K562 (cell line): ENCODE measurements at regions not wholly inside any gene's neighbourhood (a gene's known extent, or its start where the extent isn't known, plus 50 kb on each side); places are given as distances from the start of the nearest gene placed in this dataset.

ENCODE experiments used
- GABPB2 ChIP-seq: fragments of 250-450 bp; sonication (Bioruptor Pico); conservative IDR thresholded peaks from 2 replicates; pipeline ENCODE4 v1.5.1; 2021; ENCODE audit warnings: mild to moderate bottlenecking
- TF ChIP-seq, protein P1 (sequence below), 3 experiments: fragments of 200-800 bp in 1 of 3; fragments of 250-450 bp in 1 of 3; fragments of 450-650 bp in 1 of 3; sonication (Bioruptor Pico) in 1 of 3; sonication (Bioruptor generic) in 1 of 3; formaldehyde crosslinking in 1 of 3; IDR thresholded peaks; 2 replicates each; pipeline versions ENCODE4 v1.6.1 to v1.8.0; 2016 to 2022; ENCODE audit warnings: mild to moderate bottlenecking in 2 of 3, missing genetic modification characterization in 2 of 3, missing compliant biosample characterization in 1 of 3, moderate library complexity in 1 of 3
- TF ChIP-seq, protein P2 (sequence below): fragments of 200-400 bp; formaldehyde crosslinking; IDR thresholded peaks from 2 replicates; pipeline ENCODE4 v1.6.1; 2017; ENCODE audit warnings: mild to moderate bottlenecking, low read depth, low read length, moderate library complexity

DNA sequence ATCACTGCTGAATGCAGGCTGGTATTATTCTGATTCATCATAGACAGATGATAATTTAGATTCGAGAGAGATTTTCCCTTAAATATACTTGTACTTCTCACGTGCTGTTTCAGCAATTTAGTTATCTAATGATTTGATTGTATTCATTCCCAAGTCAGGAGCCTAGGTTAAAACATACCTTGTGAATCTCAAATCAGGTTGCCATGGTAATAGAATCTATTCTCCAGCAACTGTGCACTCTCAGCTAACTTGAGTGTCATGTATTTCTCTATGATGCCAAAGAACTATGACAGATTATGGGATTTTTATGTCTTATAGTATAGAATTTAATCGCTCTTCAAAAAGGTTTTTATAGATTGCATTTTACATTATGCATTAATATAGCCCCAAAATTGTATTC lies 315.3 kb downstream of the GABRG2 start:
- TF ChIP-seq, protein P1, sequence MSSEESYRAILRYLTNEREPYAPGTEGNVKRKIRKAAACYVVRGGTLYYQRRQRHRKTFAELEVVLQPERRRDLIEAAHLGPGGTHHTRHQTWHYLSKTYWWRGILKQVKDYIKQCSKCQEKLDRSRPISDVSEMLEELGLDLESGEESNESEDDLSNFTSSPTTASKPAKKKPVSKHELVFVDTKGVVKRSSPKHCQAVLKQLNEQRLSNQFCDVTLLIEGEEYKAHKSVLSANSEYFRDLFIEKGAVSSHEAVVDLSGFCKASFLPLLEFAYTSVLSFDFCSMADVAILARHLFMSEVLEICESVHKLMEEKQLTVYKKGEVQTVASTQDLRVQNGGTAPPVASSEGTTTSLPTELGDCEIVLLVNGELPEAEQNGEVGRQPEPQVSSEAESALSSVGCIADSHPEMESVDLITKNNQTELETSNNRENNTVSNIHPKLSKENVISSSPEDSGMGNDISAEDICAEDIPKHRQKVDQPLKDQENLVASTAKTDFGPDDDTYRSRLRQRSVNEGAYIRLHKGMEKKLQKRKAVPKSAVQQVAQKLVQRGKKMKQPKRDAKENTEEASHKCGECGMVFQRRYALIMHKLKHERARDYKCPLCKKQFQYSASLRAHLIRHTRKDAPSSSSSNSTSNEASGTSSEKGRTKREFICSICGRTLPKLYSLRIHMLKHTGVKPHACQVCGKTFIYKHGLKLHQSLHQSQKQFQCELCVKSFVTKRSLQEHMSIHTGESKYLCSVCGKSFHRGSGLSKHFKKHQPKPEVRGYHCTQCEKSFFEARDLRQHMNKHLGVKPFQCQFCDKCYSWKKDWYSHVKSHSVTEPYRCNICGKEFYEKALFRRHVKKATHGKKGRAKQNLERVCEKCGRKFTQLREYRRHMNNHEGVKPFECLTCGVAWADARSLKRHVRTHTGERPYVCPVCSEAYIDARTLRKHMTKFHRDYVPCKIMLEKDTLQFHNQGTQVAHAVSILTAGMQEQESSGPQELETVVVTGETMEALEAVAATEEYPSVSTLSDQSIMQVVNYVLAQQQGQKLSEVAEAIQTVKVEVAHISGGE (CRISPR knock-in tag; IDR thresholded peaks at IDR 0.05) = no peak
- TF ChIP-seq, protein P2, sequence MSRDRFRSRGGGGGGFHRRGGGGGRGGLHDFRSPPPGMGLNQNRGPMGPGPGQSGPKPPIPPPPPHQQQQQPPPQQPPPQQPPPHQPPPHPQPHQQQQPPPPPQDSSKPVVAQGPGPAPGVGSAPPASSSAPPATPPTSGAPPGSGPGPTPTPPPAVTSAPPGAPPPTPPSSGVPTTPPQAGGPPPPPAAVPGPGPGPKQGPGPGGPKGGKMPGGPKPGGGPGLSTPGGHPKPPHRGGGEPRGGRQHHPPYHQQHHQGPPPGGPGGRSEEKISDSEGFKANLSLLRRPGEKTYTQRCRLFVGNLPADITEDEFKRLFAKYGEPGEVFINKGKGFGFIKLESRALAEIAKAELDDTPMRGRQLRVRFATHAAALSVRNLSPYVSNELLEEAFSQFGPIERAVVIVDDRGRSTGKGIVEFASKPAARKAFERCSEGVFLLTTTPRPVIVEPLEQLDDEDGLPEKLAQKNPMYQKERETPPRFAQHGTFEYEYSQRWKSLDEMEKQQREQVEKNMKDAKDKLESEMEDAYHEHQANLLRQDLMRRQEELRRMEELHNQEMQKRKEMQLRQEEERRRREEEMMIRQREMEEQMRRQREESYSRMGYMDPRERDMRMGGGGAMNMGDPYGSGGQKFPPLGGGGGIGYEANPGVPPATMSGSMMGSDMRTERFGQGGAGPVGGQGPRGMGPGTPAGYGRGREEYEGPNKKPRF = no peak
- no peak for TF ChIP-seq GABPB2 (CRISPR knock-in tag)
